WTC11 (cell line): ENCODE measurements at regions not wholly inside any gene's neighbourhood (a gene's known extent, or its start where the extent isn't known, plus 50 kb on each side); places are given as distances from the start of the nearest gene placed in this dataset.

Experiments used
- ATAC-seq: fragments of 200-7000 bp; cut with Tn5 transposase; 2 replicates; pipeline ENCODE4 v1.10.0; 2021; ENCODE audit warnings: mild to moderate bottlenecking, moderate library complexity
- CTCF ChIA-PET: fragments of 300-600 bp; sonication (Branson Sonifier 250); formaldehyde crosslinking; loops from one replicate; lab custom pipeline; 2021; ENCODE audit warnings: antibody characterized with exemption; lab: Charles Lee
- POLR2A ChIA-PET: fragments of 350-600 bp; sonication (Branson Sonifier 250); formaldehyde crosslinking; loops from one replicate; lab custom pipeline; 2021; ENCODE audit warnings: antibody characterized with exemption; lab: Charles Lee
- DNase-seq: peaks from one replicate; pipeline ENCODE4 v3.0.0; 2021; ENCODE audit warnings: low spot score
- H3K27ac Mint-ChIP-seq: 2 replicates; pipeline ENCODE4 v1.8.0; 2021; ENCODE audit warnings: mixed read lengths
- H3K27me3 Mint-ChIP-seq: 2 replicates; pipeline ENCODE4 v1.8.0; 2021; ENCODE audit warnings: low read depth, mild to moderate bottlenecking, moderate library complexity, mixed read lengths
- H3K36me3 Mint-ChIP-seq: 2 replicates; pipeline ENCODE4 v1.8.0; 2021; ENCODE audit warnings: mixed read lengths
- H3K4me1 Mint-ChIP-seq: 2 replicates; pipeline ENCODE4 v1.8.0; 2022; ENCODE audit warnings: mixed read lengths
- H3K4me3 Mint-ChIP-seq: 2 replicates; pipeline ENCODE4 v1.8.0; 2021; ENCODE audit warnings: mild to moderate bottlenecking, moderate library complexity, mixed read lengths
- H3K9me3 Mint-ChIP-seq: 2 replicates; pipeline ENCODE4 v1.8.0; 2021; ENCODE audit warnings: mixed read lengths
- CREB1 ChIP-seq: sonication (generic); formaldehyde crosslinking; IDR thresholded peaks from 2 replicates; pipeline ENCODE4 v1.8.0; 2023; ENCODE audit warnings: mild to moderate bottlenecking, missing genetic modification reagents
- ESRRA ChIP-seq: sonication (generic); formaldehyde crosslinking; IDR thresholded peaks from 2 replicates; pipeline ENCODE4 v1.8.1; 2022; ENCODE audit warnings: mild to moderate bottlenecking, missing genetic modification reagents, borderline replicate concordance
- FOXJ3 ChIP-seq: sonication (generic); formaldehyde crosslinking; IDR thresholded peaks from 2 replicates; pipeline ENCODE4 v1.9.0; 2021; ENCODE audit warnings: missing genetic modification reagents, mild to moderate bottlenecking, borderline replicate concordance
- NFE2L1 ChIP-seq: sonication (generic); formaldehyde crosslinking; IDR thresholded peaks from 2 replicates; pipeline ENCODE4 v1.8.1; 2023; ENCODE audit warnings: missing genetic modification reagents
- RELA ChIP-seq: sonication (generic); formaldehyde crosslinking; IDR thresholded peaks from 2 replicates; pipeline ENCODE4 v1.8.1; 2022; ENCODE audit warnings: missing genetic modification reagents, mild to moderate bottlenecking, borderline replicate concordance
- TCF7 ChIP-seq: sonication (generic); formaldehyde crosslinking; IDR thresholded peaks from 2 replicates; pipeline ENCODE4 v1.8.0; 2022; ENCODE audit warnings: mild to moderate bottlenecking, low read depth, missing genetic modification reagents, moderate library complexity
- ZNF121 ChIP-seq: sonication (generic); formaldehyde crosslinking; IDR thresholded peaks from 2 replicates; pipeline ENCODE4 v1.8.0; 2023; ENCODE audit warnings: missing genetic modification reagents
- ZNF263 ChIP-seq: sonication (generic); formaldehyde crosslinking; IDR thresholded peaks from 2 replicates; pipeline ENCODE4 v1.8.1; 2022; ENCODE audit warnings: low read depth, mild to moderate bottlenecking, moderate library complexity, missing genetic modification reagents
- ZNF317 ChIP-seq: sonication (generic); formaldehyde crosslinking; IDR thresholded peaks from 2 replicates; pipeline ENCODE4 v1.8.1; 2023; ENCODE audit warnings: low read depth, mild to moderate bottlenecking, moderate library complexity, missing genetic modification reagents, borderline replicate concordance
- ZNF416 ChIP-seq: fragments of 250-450 bp; sonication (Bioruptor Pico); IDR thresholded peaks from 2 replicates; pipeline ENCODE4 v1.9.0; 2021; ENCODE audit warnings: mild to moderate bottlenecking, inconsistent platforms
- TF ChIP-seq, protein P1 (sequence below): sonication (generic); formaldehyde crosslinking; IDR thresholded peaks from 2 replicates; pipeline ENCODE4 v1.8.1; 2022; ENCODE audit warnings: low read depth, mild to moderate bottlenecking, moderate library complexity, missing genetic modification reagents, borderline replicate concordance
- TF ChIP-seq, protein P2 (sequence below): fragments of 200-600 bp; IDR thresholded peaks from 2 replicates; pipeline ENCODE4 v1.8.0; 2022; ENCODE audit warnings: antibody characterized with exemption
- TF ChIP-seq, protein P3 (sequence below): sonication (generic); formaldehyde crosslinking; IDR thresholded peaks from 2 replicates; pipeline ENCODE4 v1.8.1; 2023; ENCODE audit warnings: mild to moderate bottlenecking, missing genetic modification reagents, borderline replicate concordance
- TF ChIP-seq, protein P4 (sequence below): fragments of 250-450 bp; sonication (Bioruptor Pico); IDR thresholded peaks from 2 replicates; pipeline ENCODE4 v2.1.2; 2022; ENCODE audit warnings: mild to moderate bottlenecking, moderate library complexity
- TF ChIP-seq, protein P5 (sequence below): sonication (generic); formaldehyde crosslinking; conservative IDR thresholded peaks from 2 replicates; pipeline ENCODE4 v1.8.1; 2022; ENCODE audit warnings: mild to moderate bottlenecking, missing genetic modification reagents
- TF ChIP-seq, protein P6 (sequence below): sonication (generic); formaldehyde crosslinking; IDR thresholded peaks from 2 replicates; pipeline ENCODE4 v1.8.0; 2022; ENCODE audit warnings: mild to moderate bottlenecking, missing genetic modification reagents
- TF ChIP-seq, protein P7 (sequence below): sonication (generic); formaldehyde crosslinking; IDR thresholded peaks from 2 replicates; pipeline ENCODE4 v1.8.0; 2022; ENCODE audit warnings: missing genetic modification reagents
- TF ChIP-seq, protein P8 (sequence below): sonication (generic); formaldehyde crosslinking; IDR thresholded peaks from 2 replicates; pipeline ENCODE4 v1.8.0; 2022; ENCODE audit warnings: mild to moderate bottlenecking, missing genetic modification reagents

DNA sequence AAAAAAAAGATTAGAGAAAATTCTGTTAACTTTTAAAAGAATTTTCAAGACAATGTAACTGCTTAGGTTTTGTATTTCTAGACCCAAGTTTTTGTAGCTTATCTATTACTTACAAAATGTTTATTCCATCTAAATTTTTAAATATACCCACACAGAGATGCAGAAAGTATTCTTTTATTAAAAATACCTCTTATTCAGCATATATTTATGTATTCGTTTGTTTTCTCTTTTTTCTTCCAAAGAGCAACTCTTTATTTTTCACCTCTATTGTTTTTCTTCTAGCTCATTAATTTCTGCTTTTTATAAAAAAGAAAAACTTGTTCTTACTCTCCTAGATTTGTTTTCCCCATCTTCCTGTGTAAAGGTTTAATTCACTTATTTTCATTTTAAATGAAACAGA is 180.3 kb downstream of the ZDHHC21 start (continued):
- TF ChIP-seq, protein P1, sequence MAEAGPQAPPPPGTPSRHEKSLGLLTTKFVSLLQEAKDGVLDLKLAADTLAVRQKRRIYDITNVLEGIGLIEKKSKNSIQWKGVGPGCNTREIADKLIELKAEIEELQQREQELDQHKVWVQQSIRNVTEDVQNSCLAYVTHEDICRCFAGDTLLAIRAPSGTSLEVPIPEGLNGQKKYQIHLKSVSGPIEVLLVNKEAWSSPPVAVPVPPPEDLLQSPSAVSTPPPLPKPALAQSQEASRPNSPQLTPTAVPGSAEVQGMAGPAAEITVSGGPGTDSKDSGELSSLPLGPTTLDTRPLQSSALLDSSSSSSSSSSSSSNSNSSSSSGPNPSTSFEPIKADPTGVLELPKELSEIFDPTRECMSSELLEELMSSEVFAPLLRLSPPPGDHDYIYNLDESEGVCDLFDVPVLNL, result no peak
- TF ChIP-seq, protein P2, sequence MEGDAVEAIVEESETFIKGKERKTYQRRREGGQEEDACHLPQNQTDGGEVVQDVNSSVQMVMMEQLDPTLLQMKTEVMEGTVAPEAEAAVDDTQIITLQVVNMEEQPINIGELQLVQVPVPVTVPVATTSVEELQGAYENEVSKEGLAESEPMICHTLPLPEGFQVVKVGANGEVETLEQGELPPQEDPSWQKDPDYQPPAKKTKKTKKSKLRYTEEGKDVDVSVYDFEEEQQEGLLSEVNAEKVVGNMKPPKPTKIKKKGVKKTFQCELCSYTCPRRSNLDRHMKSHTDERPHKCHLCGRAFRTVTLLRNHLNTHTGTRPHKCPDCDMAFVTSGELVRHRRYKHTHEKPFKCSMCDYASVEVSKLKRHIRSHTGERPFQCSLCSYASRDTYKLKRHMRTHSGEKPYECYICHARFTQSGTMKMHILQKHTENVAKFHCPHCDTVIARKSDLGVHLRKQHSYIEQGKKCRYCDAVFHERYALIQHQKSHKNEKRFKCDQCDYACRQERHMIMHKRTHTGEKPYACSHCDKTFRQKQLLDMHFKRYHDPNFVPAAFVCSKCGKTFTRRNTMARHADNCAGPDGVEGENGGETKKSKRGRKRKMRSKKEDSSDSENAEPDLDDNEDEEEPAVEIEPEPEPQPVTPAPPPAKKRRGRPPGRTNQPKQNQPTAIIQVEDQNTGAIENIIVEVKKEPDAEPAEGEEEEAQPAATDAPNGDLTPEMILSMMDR, result no peak
- TF ChIP-seq RELA (CRISPR knock-in tag) (no peak), CREB1 (CRISPR knock-in tag) (no peak), ZNF317 (no peak), ESRRA (no peak), FOXJ3 (CRISPR knock-in tag) (no peak), ZNF416 (CRISPR knock-in tag) (no peak)
- TF ChIP-seq, protein P3, sequence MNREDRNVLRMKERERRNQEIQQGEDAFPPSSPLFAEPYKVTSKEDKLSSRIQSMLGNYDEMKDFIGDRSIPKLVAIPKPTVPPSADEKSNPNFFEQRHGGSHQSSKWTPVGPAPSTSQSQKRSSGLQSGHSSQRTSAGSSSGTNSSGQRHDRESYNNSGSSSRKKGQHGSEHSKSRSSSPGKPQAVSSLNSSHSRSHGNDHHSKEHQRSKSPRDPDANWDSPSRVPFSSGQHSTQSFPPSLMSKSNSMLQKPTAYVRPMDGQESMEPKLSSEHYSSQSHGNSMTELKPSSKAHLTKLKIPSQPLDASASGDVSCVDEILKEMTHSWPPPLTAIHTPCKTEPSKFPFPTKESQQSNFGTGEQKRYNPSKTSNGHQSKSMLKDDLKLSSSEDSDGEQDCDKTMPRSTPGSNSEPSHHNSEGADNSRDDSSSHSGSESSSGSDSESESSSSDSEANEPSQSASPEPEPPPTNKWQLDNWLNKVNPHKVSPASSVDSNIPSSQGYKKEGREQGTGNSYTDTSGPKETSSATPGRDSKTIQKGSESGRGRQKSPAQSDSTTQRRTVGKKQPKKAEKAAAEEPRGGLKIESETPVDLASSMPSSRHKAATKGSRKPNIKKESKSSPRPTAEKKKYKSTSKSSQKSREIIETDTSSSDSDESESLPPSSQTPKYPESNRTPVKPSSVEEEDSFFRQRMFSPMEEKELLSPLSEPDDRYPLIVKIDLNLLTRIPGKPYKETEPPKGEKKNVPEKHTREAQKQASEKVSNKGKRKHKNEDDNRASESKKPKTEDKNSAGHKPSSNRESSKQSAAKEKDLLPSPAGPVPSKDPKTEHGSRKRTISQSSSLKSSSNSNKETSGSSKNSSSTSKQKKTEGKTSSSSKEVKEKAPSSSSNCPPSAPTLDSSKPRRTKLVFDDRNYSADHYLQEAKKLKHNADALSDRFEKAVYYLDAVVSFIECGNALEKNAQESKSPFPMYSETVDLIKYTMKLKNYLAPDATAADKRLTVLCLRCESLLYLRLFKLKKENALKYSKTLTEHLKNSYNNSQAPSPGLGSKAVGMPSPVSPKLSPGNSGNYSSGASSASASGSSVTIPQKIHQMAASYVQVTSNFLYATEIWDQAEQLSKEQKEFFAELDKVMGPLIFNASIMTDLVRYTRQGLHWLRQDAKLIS (CRISPR knock-in tag), result no peak
- TF ChIP-seq, protein P4, sequence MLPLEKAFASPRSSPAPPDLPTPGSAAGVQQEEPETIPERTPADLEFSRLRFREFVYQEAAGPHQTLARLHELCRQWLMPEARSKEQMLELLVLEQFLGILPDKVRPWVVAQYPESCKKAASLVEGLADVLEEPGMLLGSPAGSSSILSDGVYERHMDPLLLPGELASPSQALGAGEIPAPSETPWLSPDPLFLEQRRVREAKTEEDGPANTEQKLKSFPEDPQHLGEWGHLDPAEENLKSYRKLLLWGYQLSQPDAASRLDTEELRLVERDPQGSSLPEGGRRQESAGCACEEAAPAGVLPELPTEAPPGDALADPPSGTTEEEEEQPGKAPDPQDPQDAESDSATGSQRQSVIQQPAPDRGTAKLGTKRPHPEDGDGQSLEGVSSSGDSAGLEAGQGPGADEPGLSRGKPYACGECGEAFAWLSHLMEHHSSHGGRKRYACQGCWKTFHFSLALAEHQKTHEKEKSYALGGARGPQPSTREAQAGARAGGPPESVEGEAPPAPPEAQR (CRISPR knock-in tag), result no peak
- TF ChIP-seq, protein P5, sequence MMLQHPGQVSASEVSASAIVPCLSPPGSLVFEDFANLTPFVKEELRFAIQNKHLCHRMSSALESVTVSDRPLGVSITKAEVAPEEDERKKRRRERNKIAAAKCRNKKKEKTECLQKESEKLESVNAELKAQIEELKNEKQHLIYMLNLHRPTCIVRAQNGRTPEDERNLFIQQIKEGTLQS (CRISPR knock-in tag), result no peak
- TF ChIP-seq, protein P6, sequence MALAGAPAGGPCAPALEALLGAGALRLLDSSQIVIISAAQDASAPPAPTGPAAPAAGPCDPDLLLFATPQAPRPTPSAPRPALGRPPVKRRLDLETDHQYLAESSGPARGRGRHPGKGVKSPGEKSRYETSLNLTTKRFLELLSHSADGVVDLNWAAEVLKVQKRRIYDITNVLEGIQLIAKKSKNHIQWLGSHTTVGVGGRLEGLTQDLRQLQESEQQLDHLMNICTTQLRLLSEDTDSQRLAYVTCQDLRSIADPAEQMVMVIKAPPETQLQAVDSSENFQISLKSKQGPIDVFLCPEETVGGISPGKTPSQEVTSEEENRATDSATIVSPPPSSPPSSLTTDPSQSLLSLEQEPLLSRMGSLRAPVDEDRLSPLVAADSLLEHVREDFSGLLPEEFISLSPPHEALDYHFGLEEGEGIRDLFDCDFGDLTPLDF (CRISPR knock-in tag), result no peak

DNA sequence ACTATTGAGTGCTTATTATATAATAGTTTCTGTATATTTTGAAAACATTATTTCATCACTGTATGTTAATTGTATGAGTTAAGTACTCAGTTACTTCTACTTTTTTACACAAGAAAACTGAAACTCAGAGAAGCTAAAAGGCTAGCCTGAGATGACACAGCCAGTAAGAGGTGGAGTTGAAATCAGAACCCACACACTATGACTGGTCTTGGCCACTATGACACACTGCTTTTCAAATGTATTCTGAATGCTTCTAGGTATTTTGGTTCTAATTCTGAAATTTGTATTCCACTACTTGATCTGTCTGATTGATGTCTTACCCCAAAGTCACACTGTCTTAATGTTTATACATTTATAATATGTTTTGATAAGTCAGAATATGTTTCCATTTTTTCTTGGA is 181.8 kb downstream of the ZDHHC21 start:
- POLR2A ChIA-PET, result no interaction called here
- H3K4me1 Mint-ChIP-seq, result peaks cover 17% of the 10 kb centered on the region
- no peaks in the 10 kb centered on the region for H3K36me3 Mint-ChIP-seq
- no peak overlapping the region for H3K4me3 Mint-ChIP-seq
- no peak for ATAC-seq
- TF ChIP-seq, protein P7, sequence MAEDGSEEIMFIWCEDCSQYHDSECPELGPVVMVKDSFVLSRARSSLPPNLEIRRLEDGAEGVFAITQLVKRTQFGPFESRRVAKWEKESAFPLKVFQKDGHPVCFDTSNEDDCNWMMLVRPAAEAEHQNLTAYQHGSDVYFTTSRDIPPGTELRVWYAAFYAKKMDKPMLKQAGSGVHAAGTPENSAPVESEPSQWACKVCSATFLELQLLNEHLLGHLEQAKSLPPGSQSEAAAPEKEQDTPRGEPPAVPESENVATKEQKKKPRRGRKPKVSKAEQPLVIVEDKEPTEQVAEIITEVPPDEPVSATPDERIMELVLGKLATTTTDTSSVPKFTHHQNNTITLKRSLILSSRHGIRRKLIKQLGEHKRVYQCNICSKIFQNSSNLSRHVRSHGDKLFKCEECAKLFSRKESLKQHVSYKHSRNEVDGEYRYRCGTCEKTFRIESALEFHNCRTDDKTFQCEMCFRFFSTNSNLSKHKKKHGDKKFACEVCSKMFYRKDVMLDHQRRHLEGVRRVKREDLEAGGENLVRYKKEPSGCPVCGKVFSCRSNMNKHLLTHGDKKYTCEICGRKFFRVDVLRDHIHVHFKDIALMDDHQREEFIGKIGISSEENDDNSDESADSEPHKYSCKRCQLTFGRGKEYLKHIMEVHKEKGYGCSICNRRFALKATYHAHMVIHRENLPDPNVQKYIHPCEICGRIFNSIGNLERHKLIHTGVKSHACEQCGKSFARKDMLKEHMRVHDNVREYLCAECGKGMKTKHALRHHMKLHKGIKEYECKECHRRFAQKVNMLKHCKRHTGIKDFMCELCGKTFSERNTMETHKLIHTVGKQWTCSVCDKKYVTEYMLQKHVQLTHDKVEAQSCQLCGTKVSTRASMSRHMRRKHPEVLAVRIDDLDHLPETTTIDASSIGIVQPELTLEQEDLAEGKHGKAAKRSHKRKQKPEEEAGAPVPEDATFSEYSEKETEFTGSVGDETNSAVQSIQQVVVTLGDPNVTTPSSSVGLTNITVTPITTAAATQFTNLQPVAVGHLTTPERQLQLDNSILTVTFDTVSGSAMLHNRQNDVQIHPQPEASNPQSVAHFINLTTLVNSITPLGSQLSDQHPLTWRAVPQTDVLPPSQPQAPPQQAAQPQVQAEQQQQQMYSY (CRISPR knock-in tag), result no peak
- no peak for TF ChIP-seq ZNF121 (CRISPR knock-in tag)
- no peak for TF ChIP-seq NFE2L1 (CRISPR knock-in tag)
- TF ChIP-seq ZNF263 (CRISPR knock-in tag), result no peak
- no peak for TF ChIP-seq TCF7 (CRISPR knock-in tag)
- TF ChIP-seq, protein P8, sequence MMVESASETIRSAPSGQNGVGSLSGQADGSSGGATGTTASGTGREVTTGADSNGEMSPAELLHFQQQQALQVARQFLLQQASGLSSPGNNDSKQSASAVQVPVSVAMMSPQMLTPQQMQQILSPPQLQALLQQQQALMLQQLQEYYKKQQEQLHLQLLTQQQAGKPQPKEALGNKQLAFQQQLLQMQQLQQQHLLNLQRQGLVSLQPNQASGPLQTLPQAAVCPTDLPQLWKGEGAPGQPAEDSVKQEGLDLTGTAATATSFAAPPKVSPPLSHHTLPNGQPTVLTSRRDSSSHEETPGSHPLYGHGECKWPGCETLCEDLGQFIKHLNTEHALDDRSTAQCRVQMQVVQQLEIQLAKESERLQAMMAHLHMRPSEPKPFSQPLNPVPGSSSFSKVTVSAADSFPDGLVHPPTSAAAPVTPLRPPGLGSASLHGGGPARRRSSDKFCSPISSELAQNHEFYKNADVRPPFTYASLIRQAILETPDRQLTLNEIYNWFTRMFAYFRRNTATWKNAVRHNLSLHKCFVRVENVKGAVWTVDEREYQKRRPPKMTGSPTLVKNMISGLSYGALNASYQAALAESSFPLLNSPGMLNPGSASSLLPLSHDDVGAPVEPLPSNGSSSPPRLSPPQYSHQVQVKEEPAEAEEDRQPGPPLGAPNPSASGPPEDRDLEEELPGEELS (CRISPR knock-in tag), result no peak
- CTCF ChIA-PET, result no interaction called here
- DNase-seq, result no peak
- H3K9me3 Mint-ChIP-seq, result 0 out of 2 replicates have a peak, but pooled peaks cover 4% of the 10 kb centered on the region
- no peak overlapping the region for H3K27ac Mint-ChIP-seq
- H3K27me3 Mint-ChIP-seq, result no peaks in the 10 kb centered on the region
